C4-2B (cell line): ENCODE measurements at regions not wholly inside any gene's neighbourhood (a gene's known extent, or its start where the extent isn't known, plus 50 kb on each side); places are given as distances from the start of the nearest gene placed in this dataset.

ENCODE experiments used
- CTCF ChIP-seq: fragments of 450-650 bp; conservative IDR thresholded peaks from 2 replicates; pipeline ENCODE4 v1.5.1; 2017; ENCODE audit warnings: mild to moderate bottlenecking
- ZFX ChIP-seq: fragments of 450-650 bp; IDR thresholded peaks from 2 replicates; pipeline ENCODE4 v1.6.1; 2017

- TF ChIP-seq CTCF = no peak
- TF ChIP-seq ZFX = no peak
Observed at GRCh38 chr2:7899241-7899640, 782.6 kb upstream of the ID2 start.
